ENCODE measurements at regions not wholly inside any gene's neighbourhood (a gene's known extent, or its start where the extent isn't known, plus 50 kb on each side); places are given as distances from the start of the nearest gene placed in this dataset.

DNA sequence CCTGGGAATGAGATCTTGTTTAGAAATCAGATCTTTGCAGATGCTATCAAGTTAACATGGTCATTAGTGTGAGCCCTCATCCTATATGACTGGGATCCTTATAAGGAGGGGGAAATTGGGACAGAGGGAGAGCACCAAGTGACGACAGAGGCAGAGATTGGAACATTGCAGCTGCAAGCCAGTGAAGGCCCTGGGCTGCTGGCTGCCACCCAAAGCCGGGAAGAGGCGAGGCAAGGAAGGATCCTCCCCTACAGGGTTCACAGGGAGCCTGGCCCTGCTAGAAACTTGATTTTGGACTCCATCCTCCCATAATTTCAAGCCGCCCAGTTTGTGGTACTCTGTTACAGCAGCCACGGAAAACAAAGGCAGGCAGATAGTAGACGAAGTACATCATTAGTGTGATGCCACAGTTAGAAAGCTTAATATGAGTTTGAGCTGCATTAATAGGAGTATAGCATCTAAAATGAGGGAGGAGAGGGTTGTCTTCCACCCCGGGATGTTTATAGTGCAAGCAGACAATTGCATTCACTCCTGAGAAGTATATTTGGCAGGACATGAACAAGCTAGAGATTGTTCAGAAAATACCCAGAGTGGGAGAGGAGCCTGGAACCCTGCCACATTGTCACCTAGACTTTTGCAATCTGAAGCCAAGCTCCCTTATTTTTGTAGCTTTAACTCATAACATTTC is 56.8 kb upstream of the CLMP start:
- TF ChIP-seq POLR2A (IDR thresholded peaks at IDR 0.05) (no peak), CTCF (IDR thresholded peaks at IDR 0.05) (no peak)
